ENCODE measurements at regions not wholly inside any gene's neighbourhood (a gene's known extent, or its start where the extent isn't known, plus 50 kb on each side); places are given as distances from the start of the nearest gene placed in this dataset.
"Not testable (repeated sequence)": the region's sequence is repeated elsewhere in the genome, so short reads cannot be mapped to it uniquely, and the experiment has no call there.

DNA sequence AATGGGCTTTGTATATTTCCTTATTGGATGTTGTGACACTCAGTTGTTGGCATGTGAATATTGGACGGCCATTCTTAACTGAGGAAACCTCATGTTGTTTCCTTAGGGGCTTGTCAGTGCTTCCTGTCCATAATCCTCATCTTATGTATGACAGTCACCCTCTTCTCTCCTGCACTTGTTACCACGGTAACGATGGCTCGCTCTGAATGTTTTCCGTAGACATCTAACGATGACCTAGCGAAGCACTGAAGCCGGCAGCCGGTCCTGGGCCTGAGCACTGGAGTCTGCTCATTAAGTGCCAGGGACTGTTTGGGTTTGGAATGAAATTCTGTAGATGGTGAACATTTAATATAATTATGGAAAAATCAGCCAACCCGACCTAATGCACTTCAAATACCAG, 242.7 kb upstream of the NBPF12 start:
- not testable (repeated sequence) for TF ChIP-seq CTCF, REST (IDR thresholded peaks at IDR 0.05)
- TF ChIP-seq, protein P1, sequence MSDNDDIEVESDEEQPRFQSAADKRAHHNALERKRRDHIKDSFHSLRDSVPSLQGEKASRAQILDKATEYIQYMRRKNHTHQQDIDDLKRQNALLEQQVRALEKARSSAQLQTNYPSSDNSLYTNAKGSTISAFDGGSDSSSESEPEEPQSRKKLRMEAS (IDR thresholded peaks at IDR 0.05) = not testable (repeated sequence)

All from A549 (cell line).